HL-60 (cell line): ENCODE measurements at regions not wholly inside any gene's neighbourhood (a gene's known extent, or its start where the extent isn't known, plus 50 kb on each side); places are given as distances from the start of the nearest gene placed in this dataset.
"Not testable (repeated sequence)": the region's sequence is repeated elsewhere in the genome, so short reads cannot be mapped to it uniquely, and the experiment has no call there.

Experiments used
- DNase-seq, 2 experiments: peaks; one replicate each; pipeline ENCODE4 v3.0.0-alpha.2; 2010 to 2020; ENCODE audit warnings: low read depth in 1 of 2, low spot score in 1 of 2
- H3K27ac ChIP-seq: fragments of 250-450 bp; sonication (Bioruptor Pico); replicated peaks from 2 replicates; pipeline ENCODE4 v1.5.1; 2020; ENCODE audit warnings: mild to moderate bottlenecking, moderate library complexity
- H3K27me3 ChIP-seq: fragments of 250-450 bp; sonication (Bioruptor Pico); 2 replicates; pipeline ENCODE4 v1.5.1; 2021; ENCODE audit warnings: mild to moderate bottlenecking, moderate library complexity; ENCODE audit not compliant: insufficient read depth, poor library complexity, severe bottlenecking
- H3K4me3 ChIP-seq: replicated peaks from 2 replicates; pipeline ENCODE4 v1.5.1; 2011; ENCODE audit warnings: mild to moderate bottlenecking, control low read depth, low read length; ENCODE audit not compliant: insufficient read depth
- GABPA ChIP-seq: IDR thresholded peaks from 2 replicates; pipeline ENCODE4 v1.6.1; 2012; ENCODE audit warnings: low read depth
- POLR2AphosphoS5 ChIP-seq: IDR thresholded peaks from 2 replicates; pipeline ENCODE4 v1.6.1; 2012; ENCODE audit warnings: low read depth
- SPI1 ChIP-seq: IDR thresholded peaks from 2 replicates; pipeline ENCODE4 v1.6.1; 2012; ENCODE audit warnings: low read depth, mild to moderate bottlenecking, borderline replicate concordance
- TF ChIP-seq, protein P1 (sequence below): IDR thresholded peaks from one replicate; pipeline ENCODE4 v1.5.1; 2011; ENCODE audit warnings: low read length, control low read depth, inconsistent platforms; ENCODE audit not compliant: insufficient read depth
- TF ChIP-seq, protein P2 (sequence below): IDR thresholded peaks from 2 replicates; pipeline ENCODE4 v1.6.1; 2012; ENCODE audit warnings: low read depth; ENCODE audit not compliant: insufficient replicate concordance

DNA sequence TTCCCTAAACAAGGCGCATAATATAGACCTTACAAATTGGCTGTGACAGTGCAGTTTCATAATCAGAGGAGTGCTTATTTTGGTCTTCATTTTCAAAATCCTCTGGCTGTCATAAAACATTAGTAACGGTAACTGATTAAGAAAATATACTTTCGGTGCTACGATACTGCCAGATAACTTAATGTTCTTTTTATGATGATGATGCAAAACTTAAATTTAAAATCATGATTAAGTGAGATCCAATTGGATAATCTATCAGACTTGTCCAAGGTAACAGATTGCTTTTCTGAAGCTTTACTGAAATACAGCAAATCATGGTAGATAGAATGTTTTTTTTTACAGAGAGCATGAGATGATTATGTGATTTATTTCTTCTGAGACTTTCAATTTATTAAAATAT is 364.2 kb upstream of the CNTN3 start:
- no peaks in the 10 kb centered on the region for H3K27me3 ChIP-seq
- no peak overlapping the region for H3K4me3 ChIP-seq
- DNase-seq: no peak
- H3K27ac ChIP-seq: no peak overlapping the region
- no peak for TF ChIP-seq SPI1
- TF ChIP-seq, protein P1, sequence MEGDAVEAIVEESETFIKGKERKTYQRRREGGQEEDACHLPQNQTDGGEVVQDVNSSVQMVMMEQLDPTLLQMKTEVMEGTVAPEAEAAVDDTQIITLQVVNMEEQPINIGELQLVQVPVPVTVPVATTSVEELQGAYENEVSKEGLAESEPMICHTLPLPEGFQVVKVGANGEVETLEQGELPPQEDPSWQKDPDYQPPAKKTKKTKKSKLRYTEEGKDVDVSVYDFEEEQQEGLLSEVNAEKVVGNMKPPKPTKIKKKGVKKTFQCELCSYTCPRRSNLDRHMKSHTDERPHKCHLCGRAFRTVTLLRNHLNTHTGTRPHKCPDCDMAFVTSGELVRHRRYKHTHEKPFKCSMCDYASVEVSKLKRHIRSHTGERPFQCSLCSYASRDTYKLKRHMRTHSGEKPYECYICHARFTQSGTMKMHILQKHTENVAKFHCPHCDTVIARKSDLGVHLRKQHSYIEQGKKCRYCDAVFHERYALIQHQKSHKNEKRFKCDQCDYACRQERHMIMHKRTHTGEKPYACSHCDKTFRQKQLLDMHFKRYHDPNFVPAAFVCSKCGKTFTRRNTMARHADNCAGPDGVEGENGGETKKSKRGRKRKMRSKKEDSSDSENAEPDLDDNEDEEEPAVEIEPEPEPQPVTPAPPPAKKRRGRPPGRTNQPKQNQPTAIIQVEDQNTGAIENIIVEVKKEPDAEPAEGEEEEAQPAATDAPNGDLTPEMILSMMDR: no peak
- TF ChIP-seq POLR2AphosphoS5: no peak
- TF ChIP-seq, protein P2, sequence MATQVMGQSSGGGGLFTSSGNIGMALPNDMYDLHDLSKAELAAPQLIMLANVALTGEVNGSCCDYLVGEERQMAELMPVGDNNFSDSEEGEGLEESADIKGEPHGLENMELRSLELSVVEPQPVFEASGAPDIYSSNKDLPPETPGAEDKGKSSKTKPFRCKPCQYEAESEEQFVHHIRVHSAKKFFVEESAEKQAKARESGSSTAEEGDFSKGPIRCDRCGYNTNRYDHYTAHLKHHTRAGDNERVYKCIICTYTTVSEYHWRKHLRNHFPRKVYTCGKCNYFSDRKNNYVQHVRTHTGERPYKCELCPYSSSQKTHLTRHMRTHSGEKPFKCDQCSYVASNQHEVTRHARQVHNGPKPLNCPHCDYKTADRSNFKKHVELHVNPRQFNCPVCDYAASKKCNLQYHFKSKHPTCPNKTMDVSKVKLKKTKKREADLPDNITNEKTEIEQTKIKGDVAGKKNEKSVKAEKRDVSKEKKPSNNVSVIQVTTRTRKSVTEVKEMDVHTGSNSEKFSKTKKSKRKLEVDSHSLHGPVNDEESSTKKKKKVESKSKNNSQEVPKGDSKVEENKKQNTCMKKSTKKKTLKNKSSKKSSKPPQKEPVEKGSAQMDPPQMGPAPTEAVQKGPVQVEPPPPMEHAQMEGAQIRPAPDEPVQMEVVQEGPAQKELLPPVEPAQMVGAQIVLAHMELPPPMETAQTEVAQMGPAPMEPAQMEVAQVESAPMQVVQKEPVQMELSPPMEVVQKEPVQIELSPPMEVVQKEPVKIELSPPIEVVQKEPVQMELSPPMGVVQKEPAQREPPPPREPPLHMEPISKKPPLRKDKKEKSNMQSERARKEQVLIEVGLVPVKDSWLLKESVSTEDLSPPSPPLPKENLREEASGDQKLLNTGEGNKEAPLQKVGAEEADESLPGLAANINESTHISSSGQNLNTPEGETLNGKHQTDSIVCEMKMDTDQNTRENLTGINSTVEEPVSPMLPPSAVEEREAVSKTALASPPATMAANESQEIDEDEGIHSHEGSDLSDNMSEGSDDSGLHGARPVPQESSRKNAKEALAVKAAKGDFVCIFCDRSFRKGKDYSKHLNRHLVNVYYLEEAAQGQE: no peak
- TF ChIP-seq GABPA: no peak

DNA sequence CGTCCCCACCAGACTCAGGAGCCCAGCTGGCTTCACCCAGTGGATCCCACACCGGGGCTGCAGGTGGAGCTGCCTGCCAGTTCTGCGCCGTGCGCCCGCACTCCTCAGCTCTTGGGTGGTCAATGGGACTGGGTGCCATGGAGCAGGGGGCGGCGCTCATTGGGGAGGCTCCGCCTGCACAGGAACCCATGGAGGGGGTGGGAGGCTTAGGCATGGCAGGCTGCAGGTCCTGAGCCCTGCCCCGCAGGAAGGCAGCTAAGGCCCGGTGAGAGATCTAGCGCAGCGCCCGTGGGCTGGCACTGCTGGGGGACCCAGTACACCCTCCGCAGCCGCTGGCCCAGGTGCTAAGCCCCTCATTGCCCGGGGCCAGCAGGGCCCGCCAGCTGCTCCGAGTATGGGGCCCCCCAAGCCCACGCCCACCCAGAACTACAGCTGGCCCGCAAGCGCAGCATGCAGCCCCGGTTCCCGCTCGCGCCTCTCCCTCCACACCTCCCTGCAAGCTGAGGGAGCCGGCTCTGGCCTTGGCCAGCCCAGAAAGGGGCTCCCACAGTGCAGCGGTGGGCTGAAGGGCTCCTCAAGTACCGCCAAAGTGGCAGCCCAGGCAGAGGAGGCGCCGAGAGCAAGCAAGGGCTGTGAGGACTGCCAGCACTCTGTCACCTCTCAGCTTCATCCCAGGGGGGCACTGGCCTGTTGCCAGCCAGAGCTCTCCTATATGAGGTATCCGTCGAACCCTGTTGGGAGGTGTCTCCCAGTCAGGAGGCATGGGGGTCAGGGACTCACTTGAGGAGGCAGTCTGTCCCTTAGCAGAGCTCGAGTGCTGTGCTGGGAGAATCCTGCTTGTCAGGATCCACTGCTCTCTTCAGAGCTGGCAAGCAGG is 370.8 kb upstream of the CNTN3 start:
- not testable (repeated sequence) for DNase-seq, H3K4me3 ChIP-seq, H3K27ac ChIP-seq, H3K27me3 ChIP-seq

DNA sequence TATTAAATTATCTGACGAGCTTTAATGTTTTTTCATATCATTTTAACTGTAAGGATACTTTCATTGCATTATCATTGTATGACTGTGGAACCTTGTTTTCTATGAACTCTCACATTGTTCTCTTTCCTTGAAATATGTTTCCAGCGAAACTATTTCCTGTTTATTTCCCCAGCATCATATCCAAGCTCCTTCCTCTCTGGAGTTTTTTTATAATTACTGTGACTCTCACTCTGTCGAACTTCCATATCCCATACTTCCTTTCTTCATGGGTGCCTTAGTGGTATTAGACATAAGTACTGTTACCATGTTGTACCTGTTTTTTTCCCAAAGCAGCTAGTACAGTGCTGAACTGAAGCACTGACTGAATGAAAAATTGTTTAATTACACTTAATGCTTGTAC is 373.6 kb upstream of the CNTN3 start:
- no peak for DNase-seq
- H3K27me3 ChIP-seq: no peaks in the 10 kb centered on the region
- no peak overlapping the region for H3K4me3 ChIP-seq
- no peak overlapping the region for H3K27ac ChIP-seq
- TF ChIP-seq, protein P2: no peak
- TF ChIP-seq SPI1: no peak
- TF ChIP-seq GABPA: no peak
- TF ChIP-seq POLR2AphosphoS5: no peak
- TF ChIP-seq, protein P1: no peak

DNA sequence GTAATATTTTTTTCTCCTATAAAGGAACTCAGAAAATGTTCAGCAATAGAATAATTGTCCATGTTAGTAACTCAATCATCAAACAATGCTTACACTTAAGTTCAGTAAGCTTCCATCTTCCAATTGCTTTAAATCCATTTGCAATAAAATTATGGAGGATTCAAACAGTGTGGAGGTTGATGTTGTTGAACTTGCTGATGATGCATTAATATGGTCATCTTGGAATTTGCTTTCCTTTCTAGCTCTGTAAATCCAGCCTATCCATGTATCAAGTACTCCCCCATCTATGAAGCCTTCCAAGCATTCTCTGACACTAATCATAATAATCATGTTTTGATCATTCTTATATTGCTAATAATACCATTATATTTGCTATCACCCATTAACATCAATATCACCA is 378.4 kb upstream of the CNTN3 start:
- Histone ChIP-seq H3K27me3 (no peaks in the 10 kb centered on the region), H3K4me3 (no peak overlapping the region), H3K27ac (no peak overlapping the region)
- no peak for DNase-seq
- TF ChIP-seq, protein P1: no peak
- TF ChIP-seq SPI1 (no peak), GABPA (no peak), POLR2AphosphoS5 (no peak)
- TF ChIP-seq, protein P2: no peak
